ENCODE measurements at regions not wholly inside any gene's neighbourhood (a gene's known extent, or its start where the extent isn't known, plus 50 kb on each side); places are given as distances from the start of the nearest gene placed in this dataset.

GRCh38 chr2:181294979-181295378 lies 162.2 kb upstream of the ITGA4 start:
- TF ChIP-seq EZH2 (IDR thresholded peaks at IDR 0.05; ENCODE audit: low read length) (no peak), CTCF (optimal IDR thresholded peaks at IDR 0.05 in 1 of 3, IDR thresholded peaks at IDR 0.05 in 1 of 3, conservative IDR thresholded peaks at IDR 0.05 in 1 of 3; ENCODE audit: extremely low read depth in 1 of 3, insufficient read depth in 2 of 3, low read length in 3 of 3) (no peak)
